Mesodermal cell (in vitro differentiated cells): ENCODE measurements at regions not wholly inside any gene's neighbourhood (a gene's known extent, or its start where the extent isn't known, plus 50 kb on each side); places are given as distances from the start of the nearest gene placed in this dataset.

Source experiments
- H3K27ac ChIP-seq: 2 replicates; pipeline ENCODE4 v1.7.0; 2013; ENCODE audit warnings: mild to moderate bottlenecking, low read depth, low read length, moderate library complexity; ENCODE audit not compliant: severe bottlenecking
- H3K36me3 ChIP-seq: 2 replicates; pipeline ENCODE4 v1.7.1; 2013; ENCODE audit warnings: mild to moderate bottlenecking, low read length, moderate library complexity; ENCODE audit not compliant: control insufficient read depth, insufficient read depth
- H3K4me1 ChIP-seq: one replicate; pipeline ENCODE4 v1.7.1; 2013; ENCODE audit warnings: mild to moderate bottlenecking, low read length; ENCODE audit not compliant: insufficient read depth, control insufficient read depth, poor library complexity, severe bottlenecking
- H3K4me3 ChIP-seq: 2 replicates; pipeline ENCODE4 v1.7.0; 2013; ENCODE audit warnings: low read length, control low read depth, mild to moderate bottlenecking; ENCODE audit not compliant: insufficient read depth, poor library complexity, severe bottlenecking; ENCODE audit errors: extremely low read depth
- H3K9me3 ChIP-seq: 2 replicates; pipeline ENCODE4 v1.7.1; 2013; ENCODE audit warnings: mild to moderate bottlenecking, low read length, moderate library complexity; ENCODE audit not compliant: control insufficient read depth
- WGBS, 2 experiments: methylation state at CpG; one replicate each; pipeline ENCODE4 v1.1.5; 2013; ENCODE audit warnings: missing lambda C conversion rate in 2 of 2; ENCODE audit not compliant: insufficient coverage in 2 of 2; 5-methylcytosine and 5-hydroxymethylcytosine counted together

DNA sequence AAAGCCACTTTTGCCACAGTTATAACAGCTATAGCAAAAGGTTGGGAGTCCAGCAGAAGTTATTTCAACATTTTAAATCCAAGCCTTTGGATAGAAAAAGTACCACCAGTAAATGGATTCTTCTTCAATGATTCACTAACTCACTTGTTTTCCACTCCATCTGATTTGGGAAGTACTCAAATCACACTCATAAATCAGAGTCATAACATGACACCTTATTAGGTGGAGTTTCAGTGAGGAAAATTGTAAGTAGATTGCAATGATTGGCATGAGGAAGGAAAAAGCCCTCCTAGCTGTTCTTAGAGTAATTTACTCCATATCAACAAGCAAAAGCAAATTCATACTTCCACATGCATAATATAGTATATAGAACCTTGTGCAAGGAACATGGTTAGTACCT lies 132.9 kb downstream of the NR4A2 start:
- Histone ChIP-seq H3K4me3 (no peak overlapping the region), H3K27ac (no peak overlapping the region), H3K9me3 (no peaks in the 10 kb centered on the region), H3K4me1 (no peaks in the 10 kb centered on the region), H3K36me3 (no peaks in the 10 kb centered on the region)

DNA sequence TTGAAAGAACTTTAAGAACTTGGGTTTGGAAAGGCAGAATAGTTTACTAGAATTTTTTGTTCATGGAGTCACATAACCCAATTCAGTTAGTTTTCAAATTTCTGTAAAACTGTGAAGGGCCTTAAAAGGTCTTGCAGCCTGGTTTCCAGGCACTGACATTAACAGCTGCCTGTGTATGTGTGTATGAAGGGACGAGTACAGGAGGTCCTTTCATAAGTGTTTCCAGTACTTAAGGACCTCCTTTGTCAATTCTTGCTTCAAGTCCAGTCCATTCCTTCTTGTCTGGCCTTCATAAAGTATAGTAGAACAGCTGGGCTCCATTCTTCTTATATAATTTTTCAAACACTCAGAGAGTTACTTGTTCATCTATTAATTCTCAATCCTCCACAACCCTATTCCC lies 136.5 kb downstream of the NR4A2 start:
- Histone ChIP-seq H3K27ac (no peak overlapping the region), H3K4me1 (no peaks in the 10 kb centered on the region), H3K4me3 (no peak overlapping the region), H3K36me3 (no peaks in the 10 kb centered on the region), H3K9me3 (no peaks in the 10 kb centered on the region)
- 40 to 100% methylated on average over 1 of the region's 1 CpG for WGBS, 2 experiments

DNA sequence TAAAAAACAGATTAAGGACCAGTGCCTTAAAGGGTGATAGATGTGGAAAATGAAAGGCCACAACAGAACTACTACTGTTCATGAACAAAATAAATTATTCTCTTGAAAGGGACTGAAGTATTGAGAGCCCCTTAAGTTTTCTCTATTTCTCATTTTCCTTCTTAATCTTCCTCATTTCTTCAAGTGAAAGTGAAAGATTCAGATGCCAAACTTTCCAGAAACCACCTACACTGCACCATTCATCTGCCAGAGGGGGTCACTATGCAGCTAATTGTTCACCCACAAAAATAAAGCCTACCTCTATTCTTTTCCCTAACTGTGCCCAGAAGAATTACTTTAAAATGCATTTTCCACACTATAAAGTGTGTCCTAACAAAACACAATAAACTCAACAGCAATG lies 140.1 kb downstream of the NR4A2 start:
- Histone ChIP-seq H3K4me3 (no peak overlapping the region), H3K9me3 (no peaks in the 10 kb centered on the region), H3K4me1 (no peaks in the 10 kb centered on the region), H3K36me3 (no peaks in the 10 kb centered on the region), H3K27ac (no peak overlapping the region)

DNA sequence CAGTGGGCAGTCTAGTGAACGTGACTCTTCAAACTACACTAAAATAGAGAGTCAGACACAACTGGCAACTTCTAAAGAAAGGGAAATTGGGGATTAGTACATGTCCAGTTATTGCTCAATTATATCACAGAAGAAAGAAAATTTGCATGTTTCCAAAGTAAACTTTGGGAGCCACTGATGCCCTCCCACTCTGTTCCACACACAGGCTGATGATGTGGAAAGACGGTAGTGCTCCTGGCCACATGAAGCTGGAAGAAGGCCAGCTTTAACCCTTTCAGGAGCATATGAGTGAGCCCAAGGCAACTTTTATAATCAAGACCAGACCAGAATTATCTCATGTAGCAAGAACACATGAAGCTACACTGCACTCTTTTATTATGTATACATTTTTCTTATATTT lies 141.0 kb downstream of the NR4A2 start:
- WGBS, 2 experiments = 40% methylated on average over 1 of the region's 2 CpGs; no CpG with 5 or more reads in 1 of the 2 experiments
- H3K36me3 ChIP-seq = no peaks in the 10 kb centered on the region
- no peaks in the 10 kb centered on the region for H3K4me1 ChIP-seq
- no peak overlapping the region for H3K27ac ChIP-seq
- no peak overlapping the region for H3K4me3 ChIP-seq
- H3K9me3 ChIP-seq = no peaks in the 10 kb centered on the region

DNA sequence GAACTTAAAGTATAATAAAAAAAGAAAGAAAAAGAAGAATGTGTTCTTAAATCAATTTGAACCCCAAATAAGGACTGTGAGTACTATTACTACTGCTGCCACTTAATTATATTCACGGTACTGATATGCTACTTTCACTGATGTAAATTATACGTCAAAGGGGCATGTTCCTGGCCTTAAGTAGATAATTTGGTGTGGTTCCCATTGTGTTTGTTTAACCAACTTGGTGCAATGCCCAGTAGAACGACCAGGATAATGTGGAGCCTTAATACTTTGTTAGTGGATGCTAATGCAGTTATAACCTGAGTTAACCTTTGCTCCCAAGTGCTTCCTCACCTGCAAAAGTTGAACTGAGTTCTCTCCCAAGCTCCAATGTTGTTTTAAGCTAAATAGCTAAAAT lies 142.0 kb downstream of the NR4A2 start:
- Histone ChIP-seq H3K4me1 (no peaks in the 10 kb centered on the region), H3K4me3 (no peak overlapping the region), H3K27ac (no peak overlapping the region), H3K9me3 (no peaks in the 10 kb centered on the region), H3K36me3 (no peaks in the 10 kb centered on the region)
- 89% methylated on average over 1 of the region's 3 CpGs; no CpG with 5 or more reads in 1 of the 2 experiments for WGBS, 2 experiments

DNA sequence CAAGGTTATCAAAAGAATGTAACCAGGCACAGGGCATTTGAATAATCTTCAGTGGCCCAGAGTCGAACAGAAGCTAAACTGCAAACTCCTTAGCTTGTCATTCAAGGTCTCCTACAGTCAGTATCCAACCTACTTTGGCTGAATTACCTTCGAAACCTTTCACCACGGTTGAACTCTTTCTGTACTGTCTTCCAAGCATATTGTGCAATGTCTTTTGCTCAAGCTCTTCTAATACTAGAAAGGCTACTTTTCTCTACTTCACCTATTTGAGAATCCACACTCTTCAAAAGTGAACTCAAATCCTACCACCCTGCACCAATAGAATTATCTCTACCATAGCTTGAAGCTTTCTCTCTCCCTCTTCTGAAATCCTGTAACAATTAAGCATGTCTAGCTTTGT lies 142.9 kb downstream of the NR4A2 start:
- Histone ChIP-seq H3K4me3 (no peak overlapping the region), H3K9me3 (no peaks in the 10 kb centered on the region), H3K36me3 (no peaks in the 10 kb centered on the region), H3K4me1 (no peaks in the 10 kb centered on the region), H3K27ac (no peak overlapping the region)
- WGBS, 2 experiments = 81 to 89% methylated on average over 3 of the region's 3 CpGs

DNA sequence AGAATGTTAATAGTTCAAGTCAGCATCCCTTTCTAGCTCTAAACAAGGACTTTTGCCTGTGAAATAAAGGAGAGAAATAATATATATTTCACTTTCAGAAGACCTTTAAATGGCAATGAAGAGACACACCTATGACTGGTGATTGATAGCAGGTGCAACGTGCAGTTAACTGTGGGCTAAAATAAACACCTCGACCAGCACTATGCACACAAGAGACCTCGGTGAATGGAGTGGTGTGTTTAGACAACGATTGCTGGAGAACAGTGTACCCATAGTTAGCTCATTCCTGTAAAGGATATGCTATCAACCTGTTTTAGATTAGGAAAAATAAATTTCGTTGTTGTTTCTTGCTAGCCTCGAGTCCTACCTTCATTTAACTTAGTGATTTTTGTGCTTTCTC lies 143.4 kb downstream of the NR4A2 start:
- no peak overlapping the region for H3K27ac ChIP-seq
- no peak overlapping the region for H3K4me3 ChIP-seq
- H3K9me3 ChIP-seq = no peaks in the 10 kb centered on the region
- no peaks in the 10 kb centered on the region for H3K4me1 ChIP-seq
- 90 to 94% methylated on average over 3 of the region's 6 CpGs for WGBS, 2 experiments
- no peaks in the 10 kb centered on the region for H3K36me3 ChIP-seq

DNA sequence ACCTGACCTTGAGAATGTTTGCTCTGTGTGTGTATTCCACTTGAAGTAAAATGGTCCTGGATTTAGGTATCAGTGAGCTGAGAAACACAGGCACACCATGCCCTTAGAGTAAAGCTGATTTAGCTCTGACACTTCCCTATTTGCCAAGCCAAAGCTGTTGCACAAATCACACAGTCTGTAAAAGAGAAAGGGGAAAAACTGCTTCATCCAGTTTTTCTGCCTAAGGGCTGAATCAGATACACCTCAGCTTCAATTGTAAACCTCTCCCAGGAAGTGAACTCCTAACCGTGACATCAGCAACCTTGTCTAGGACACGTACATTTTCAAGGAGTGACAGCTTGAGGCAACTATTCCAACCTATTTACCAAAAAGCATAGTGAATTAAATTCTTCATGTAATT lies 150.4 kb downstream of the NR4A2 start:
- Histone ChIP-seq H3K4me3 (no peak overlapping the region), H3K9me3 (no peaks in the 10 kb centered on the region), H3K27ac (no peak overlapping the region), H3K36me3 (no peaks in the 10 kb centered on the region), H3K4me1 (no peaks in the 10 kb centered on the region)
- no CpG with 5 or more reads among the region's 2 CpGs for WGBS, 2 experiments

DNA sequence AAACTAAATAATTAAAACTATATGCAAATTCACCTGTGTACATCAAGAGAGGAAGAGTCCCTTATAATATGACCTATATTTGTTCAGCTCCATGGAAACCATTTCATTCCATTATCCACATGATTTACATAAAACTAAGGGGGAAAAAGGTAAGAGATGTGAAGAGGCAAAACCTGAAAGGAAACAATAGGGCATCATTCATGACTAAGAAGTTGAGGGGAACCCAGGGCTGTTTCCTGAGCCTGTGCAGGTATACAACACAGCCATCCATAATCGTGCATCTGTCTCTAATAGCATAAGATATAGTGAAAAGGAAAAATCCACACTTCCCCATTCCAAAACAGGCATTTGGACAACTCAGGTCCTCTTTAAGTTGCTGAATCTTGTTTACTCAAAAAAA lies 151.3 kb downstream of the NR4A2 start:
- no CpG with 5 or more reads among the region's 1 CpG for WGBS, 2 experiments
- H3K4me3 ChIP-seq = no peak overlapping the region
- no peak overlapping the region for H3K27ac ChIP-seq
- no peaks in the 10 kb centered on the region for H3K36me3 ChIP-seq
- no peaks in the 10 kb centered on the region for H3K9me3 ChIP-seq
- H3K4me1 ChIP-seq = no peaks in the 10 kb centered on the region

DNA sequence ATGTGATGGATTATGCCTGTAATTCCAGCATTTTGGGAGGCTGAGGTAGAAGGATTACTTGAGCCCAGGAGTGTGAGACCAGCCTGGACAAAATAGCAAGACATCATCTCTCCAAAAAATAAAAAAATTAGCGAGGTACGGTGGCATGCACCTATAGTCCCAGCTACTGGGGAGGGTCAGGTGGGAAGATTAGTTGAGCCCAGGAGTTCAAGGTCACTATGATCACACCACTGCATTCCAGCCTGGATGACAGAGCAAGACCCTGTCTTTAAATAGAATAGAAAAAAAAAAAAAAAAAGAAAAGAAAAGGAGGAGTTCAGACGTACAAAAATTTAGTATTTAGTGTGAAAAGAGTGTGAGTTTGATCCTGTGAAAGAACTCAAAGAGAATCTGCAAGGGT lies 154.9 kb downstream of the NR4A2 start:
- Histone ChIP-seq H3K4me1 (no peaks in the 10 kb centered on the region), H3K27ac (no peak overlapping the region), H3K9me3 (no peaks in the 10 kb centered on the region), H3K4me3 (no peak overlapping the region), H3K36me3 (no peaks in the 10 kb centered on the region)
- WGBS, 2 experiments = 78 to 100% methylated on average over 1 of the region's 3 CpGs

DNA sequence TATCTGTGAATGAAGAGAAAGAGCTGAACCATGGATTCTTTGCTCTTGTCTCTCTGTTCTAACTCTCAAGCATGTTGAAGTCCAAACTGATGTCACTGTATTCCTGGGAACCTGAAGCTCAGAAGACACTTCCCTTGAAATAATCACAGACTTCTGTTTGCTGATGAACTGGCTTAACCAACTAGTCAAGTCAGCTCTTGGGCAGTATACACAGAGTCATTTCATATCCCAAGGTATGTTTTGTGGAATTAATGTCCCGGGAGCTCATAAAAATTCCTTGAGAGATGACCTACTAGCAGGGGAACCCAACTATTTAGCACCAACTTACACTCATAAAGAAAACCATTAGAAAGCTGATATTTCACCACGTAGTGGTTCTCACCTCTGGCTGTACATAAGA lies 156.6 kb downstream of the NR4A2 start:
- Histone ChIP-seq H3K36me3 (no peaks in the 10 kb centered on the region), H3K4me3 (no peak overlapping the region), H3K27ac (no peak overlapping the region), H3K9me3 (no peaks in the 10 kb centered on the region), H3K4me1 (no peaks in the 10 kb centered on the region)
- WGBS, 2 experiments = no CpG with 5 or more reads among the region's 2 CpGs

DNA sequence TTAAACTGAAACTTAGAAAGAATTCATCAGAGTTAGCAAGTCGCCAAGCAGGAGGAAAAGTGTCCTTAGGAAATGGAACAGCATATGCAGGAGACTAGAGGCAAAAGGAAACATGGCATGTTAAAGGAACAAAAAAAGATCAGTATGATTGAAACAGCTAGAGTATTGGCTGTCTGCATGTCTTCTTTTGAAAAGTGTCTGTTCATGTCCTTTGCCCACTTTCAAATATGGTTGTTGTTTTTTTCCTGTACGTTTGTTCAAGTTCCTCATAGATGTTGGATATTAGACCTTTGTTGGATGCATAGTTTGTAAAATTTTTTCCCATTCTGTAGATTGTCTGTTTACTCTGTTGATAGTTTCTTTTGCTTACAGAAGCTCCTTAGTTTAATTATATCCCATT lies 161.6 kb downstream of the NR4A2 start:
- Histone ChIP-seq H3K27ac (no peak overlapping the region), H3K4me1 (no peaks in the 10 kb centered on the region), H3K9me3 (no peaks in the 10 kb centered on the region), H3K36me3 (no peaks in the 10 kb centered on the region), H3K4me3 (no peak overlapping the region)
- WGBS, 2 experiments = 89 to 100% methylated on average over 1 of the region's 2 CpGs
